MM.1S (cell line): ENCODE measurements at regions not wholly inside any gene's neighbourhood (a gene's known extent, or its start where the extent isn't known, plus 50 kb on each side); places are given as distances from the start of the nearest gene placed in this dataset.

ENCODE experiments used
- DNase-seq: peaks from one replicate; pipeline ENCODE4 v3.0.0-alpha.2; 2015
- H2AFZ ChIP-seq: fragments of 300-600 bp; sonication (generic); 2 replicates; pipeline ENCODE4 v1.6.0; 2016; ENCODE audit warnings: antibody characterized with exemption, low read length
- H3F3A ChIP-seq: fragments of 300-600 bp; sonication (generic); 2 replicates; pipeline ENCODE4 v1.6.1; 2016; ENCODE audit warnings: mild to moderate bottlenecking, antibody characterized with exemption, low read length, moderate library complexity, mixed read lengths; ENCODE audit not compliant: insufficient read depth
- H3K27ac ChIP-seq: fragments of 300-600 bp; sonication (generic); 2 replicates; pipeline ENCODE4 v1.5.1; 2016; ENCODE audit warnings: mild to moderate bottlenecking, low read length
- H3K27me3 ChIP-seq: fragments of 300-600 bp; sonication (generic); replicated peaks from 2 replicates; pipeline ENCODE4 v1.6.0; 2016; ENCODE audit warnings: low read length; ENCODE audit not compliant: insufficient read depth
- H3K36me3 ChIP-seq: fragments of 300-600 bp; sonication (generic); replicated peaks from 2 replicates; pipeline ENCODE4 v1.6.1; 2016; ENCODE audit warnings: mild to moderate bottlenecking, low read length, mixed read lengths; ENCODE audit not compliant: insufficient read depth
- H3K4me1 ChIP-seq: fragments of 300-600 bp; sonication (generic); 2 replicates; pipeline ENCODE4 v1.6.1; 2016; ENCODE audit warnings: low read length, mixed read lengths
- H3K4me2 ChIP-seq: fragments of 300-600 bp; sonication (generic); 2 replicates; pipeline ENCODE4 v1.6.0; 2016; ENCODE audit warnings: low read depth, low read length
- H3K4me3 ChIP-seq: fragments of 300-600 bp; sonication (generic); 2 replicates; pipeline ENCODE4 v1.5.1; 2016; ENCODE audit warnings: low read length, mixed read lengths
- H3K79me2 ChIP-seq: fragments of 300-600 bp; sonication (generic); 2 replicates; pipeline ENCODE4 v1.6.1; 2016; ENCODE audit warnings: mixed run types, low read length, mixed read lengths
- H3K9ac ChIP-seq: fragments of 300-600 bp; sonication (generic); 2 replicates; pipeline ENCODE4 v1.6.1; 2016; ENCODE audit warnings: low read length, mixed read lengths
- H3K9me2 ChIP-seq: fragments of 300-600 bp; sonication (generic); replicated peaks from 2 replicates; pipeline ENCODE4 v1.6.1; 2016; ENCODE audit warnings: mild to moderate bottlenecking, low read length, mixed read lengths; ENCODE audit not compliant: insufficient read depth
- H3K9me3 ChIP-seq: fragments of 300-600 bp; sonication (generic); replicated peaks from 2 replicates; pipeline ENCODE4 v1.6.1; 2016; ENCODE audit warnings: mild to moderate bottlenecking, low read length, mixed read lengths; ENCODE audit not compliant: insufficient read depth
- H4K20me1 ChIP-seq: fragments of 300-600 bp; sonication (generic); 2 replicates; pipeline ENCODE4 v1.6.1; 2016; ENCODE audit warnings: mild to moderate bottlenecking, low read length, moderate library complexity, mixed read lengths; ENCODE audit not compliant: insufficient read depth
- CTCF ChIP-seq: fragments of 300-600 bp; sonication (generic); IDR thresholded peaks from 2 replicates; pipeline ENCODE4 v1.5.1; 2016; ENCODE audit warnings: antibody characterized with exemption, low read length, mixed read lengths
- EZH2 ChIP-seq: fragments of 300-600 bp; sonication (generic); optimal IDR thresholded peaks from 2 replicates; pipeline ENCODE3; 2017; ENCODE audit warnings: low read depth, mild to moderate bottlenecking, antibody characterized with exemption, low read length, mixed read lengths
- EZH2phosphoT487 ChIP-seq: fragments of 300-600 bp; sonication (generic); IDR thresholded peaks from 2 replicates; pipeline ENCODE4 v1.6.1; 2018; ENCODE audit warnings: antibody characterized with exemption, low read length

GRCh38 chr18:45417392-45417791 is 197.9 kb upstream of the SLC14A2 start:
- DNase-seq: no peak
- no peak overlapping the region for H2AFZ ChIP-seq
- no peaks in the 10 kb centered on the region for H3K36me3 ChIP-seq
- H3F3A ChIP-seq: no peaks in the 10 kb centered on the region
- no peak overlapping the region for H3K4me2 ChIP-seq
- H3K9ac ChIP-seq: no peak overlapping the region
- no peak overlapping the region for H3K27ac ChIP-seq
- no peaks in the 10 kb centered on the region for H4K20me1 ChIP-seq
- H3K9me2 ChIP-seq: no peaks in the 10 kb centered on the region
- H3K9me3 ChIP-seq: no peaks in the 10 kb centered on the region
- no peaks in the 10 kb centered on the region for H3K27me3 ChIP-seq
- no peak for TF ChIP-seq CTCF
- no peak for TF ChIP-seq EZH2
- TF ChIP-seq EZH2phosphoT487: no peak
- no peaks in the 10 kb centered on the region for H3K4me1 ChIP-seq
- no peak overlapping the region for H3K4me3 ChIP-seq
- no peaks in the 10 kb centered on the region for H3K79me2 ChIP-seq

- TF ChIP-seq CTCF (no peak), EZH2phosphoT487 (no peak)
- no peak overlapping the region for H3K9ac ChIP-seq
- no peaks in the 10 kb centered on the region for H3K9me3 ChIP-seq
- no peaks in the 10 kb centered on the region for H3K79me2 ChIP-seq
- H3K4me2 ChIP-seq: no peak overlapping the region
- no peak overlapping the region for H2AFZ ChIP-seq
- no peak overlapping the region for H3K4me3 ChIP-seq
- no peaks in the 10 kb centered on the region for H3K36me3 ChIP-seq
- DNase-seq: no peak
- H3F3A ChIP-seq: no peaks in the 10 kb centered on the region
- no peaks in the 10 kb centered on the region for H3K9me2 ChIP-seq
- H3K27me3 ChIP-seq: no peaks in the 10 kb centered on the region
- H3K27ac ChIP-seq: no peak overlapping the region
- H4K20me1 ChIP-seq: no peaks in the 10 kb centered on the region
- H3K4me1 ChIP-seq: no peaks in the 10 kb centered on the region
These were observed 191.6 kb upstream of the SLC14A2 start for GRCh38 chr18:45423659-45424058.

- no peak for TF ChIP-seq CTCF
- no peak for TF ChIP-seq EZH2
- TF ChIP-seq EZH2phosphoT487: no peak
- Histone ChIP-seq H3K4me1 (no peaks in the 10 kb centered on the region), H3K27ac (no peak overlapping the region), H3K4me2 (no peak overlapping the region), H2AFZ (no peak overlapping the region), H3F3A (no peaks in the 10 kb centered on the region), H3K9ac (no peak overlapping the region), H3K36me3 (no peaks in the 10 kb centered on the region), H3K27me3 (no peaks in the 10 kb centered on the region), H3K9me2 (no peaks in the 10 kb centered on the region), H4K20me1 (no peaks in the 10 kb centered on the region), H3K79me2 (no peaks in the 10 kb centered on the region), H3K9me3 (no peaks in the 10 kb centered on the region), H3K4me3 (no peak overlapping the region)
- DNase-seq: no peak
These were observed 185.2 kb upstream of the SLC14A2 start for GRCh38 chr18:45430041-45430440.
